GM21390 (cell line): ENCODE measurements at regions not wholly inside any gene's neighbourhood (a gene's known extent, or its start where the extent isn't known, plus 50 kb on each side); places are given as distances from the start of the nearest gene placed in this dataset.
"Not testable (repeated sequence)": the region's sequence is repeated elsewhere in the genome, so short reads cannot be mapped to it uniquely, and the experiment has no call there.

ENCODE experiments used
- ATAC-seq: cut with Tn5 transposase; IDR thresholded peaks from one replicate; pipeline ENCODE4 v1.9.1; 2021; ENCODE audit not compliant: unreplicated experiment

DNA sequence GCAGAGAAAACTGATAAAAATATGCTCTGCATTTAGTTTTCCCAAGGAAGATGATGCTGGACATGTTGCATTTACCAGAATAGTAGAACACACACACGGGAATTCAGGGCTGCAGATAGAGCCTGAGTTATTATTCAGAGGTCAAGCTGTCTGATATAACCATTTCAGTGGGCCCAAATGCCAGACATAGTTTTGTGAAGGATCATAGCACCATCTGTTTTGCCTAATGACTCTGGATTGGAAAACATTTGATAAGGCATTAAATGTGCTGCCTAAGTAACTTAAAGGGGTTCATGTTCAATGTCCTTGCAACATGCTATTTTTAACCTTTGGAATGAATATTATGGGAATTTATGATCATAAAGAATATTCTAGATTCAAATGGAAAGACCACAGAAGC, 666.2 kb downstream of the PRIM2 start:
- not testable (repeated sequence) for ATAC-seq

DNA sequence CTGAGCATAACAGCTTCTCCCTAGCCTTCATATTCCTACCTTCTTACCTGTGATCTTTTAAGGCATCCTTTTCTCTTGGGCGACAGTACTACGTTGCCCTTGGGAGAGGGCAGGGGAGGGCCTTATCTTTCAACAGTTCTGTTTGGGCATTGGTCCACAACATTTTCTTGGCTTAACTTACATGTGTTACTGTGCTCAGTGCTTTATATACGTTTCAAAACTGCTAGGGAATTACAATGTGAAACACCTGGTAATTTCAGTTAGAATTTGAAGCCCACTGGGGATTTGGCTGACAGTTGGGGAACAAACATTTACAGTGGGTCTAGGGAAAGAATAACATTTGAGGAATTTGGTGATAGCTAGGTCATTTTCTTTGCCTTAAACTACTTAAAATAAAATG, 667.1 kb downstream of the PRIM2 start:
- ATAC-seq = not testable (repeated sequence)

DNA sequence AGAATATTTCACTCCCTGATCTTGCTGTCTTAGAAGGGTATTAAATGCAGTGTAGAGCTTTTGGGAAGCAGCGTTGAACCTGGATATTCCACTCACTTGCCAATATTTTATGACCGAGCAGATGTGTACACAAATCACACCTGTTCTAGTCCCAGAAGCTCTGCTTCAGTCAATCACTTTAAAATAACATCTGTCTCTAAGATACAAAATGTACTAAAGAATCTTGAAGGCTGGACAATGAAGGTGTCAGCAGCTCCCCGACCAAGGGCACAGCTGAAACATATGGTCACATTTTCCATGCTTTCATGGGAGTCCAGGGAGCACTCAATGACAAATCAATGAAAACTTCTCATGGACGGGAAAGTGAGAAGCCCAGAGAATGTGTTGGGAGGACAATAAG, 668.3 kb downstream of the PRIM2 start:
- ATAC-seq = not testable (repeated sequence)

DNA sequence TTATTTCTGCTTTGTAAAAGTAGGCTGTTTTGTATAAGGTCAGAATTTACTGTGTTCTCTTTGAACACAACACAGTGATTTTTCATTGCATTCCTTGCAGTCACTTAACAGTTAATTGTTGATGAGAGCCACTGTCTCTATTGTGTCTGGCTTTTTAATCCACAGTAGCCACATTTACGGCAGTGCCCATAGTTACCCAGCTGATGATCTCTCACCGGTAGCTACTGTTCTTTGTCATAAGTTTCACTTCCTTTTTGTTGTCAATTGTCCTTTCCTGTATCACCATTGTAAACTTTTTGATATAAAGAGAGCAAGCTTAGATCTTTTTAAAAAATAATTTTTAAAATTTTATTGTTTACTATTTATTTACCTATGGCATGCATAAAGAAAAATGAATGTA, 669.2 kb downstream of the PRIM2 start:
- ATAC-seq = peak; percentile 100

DNA sequence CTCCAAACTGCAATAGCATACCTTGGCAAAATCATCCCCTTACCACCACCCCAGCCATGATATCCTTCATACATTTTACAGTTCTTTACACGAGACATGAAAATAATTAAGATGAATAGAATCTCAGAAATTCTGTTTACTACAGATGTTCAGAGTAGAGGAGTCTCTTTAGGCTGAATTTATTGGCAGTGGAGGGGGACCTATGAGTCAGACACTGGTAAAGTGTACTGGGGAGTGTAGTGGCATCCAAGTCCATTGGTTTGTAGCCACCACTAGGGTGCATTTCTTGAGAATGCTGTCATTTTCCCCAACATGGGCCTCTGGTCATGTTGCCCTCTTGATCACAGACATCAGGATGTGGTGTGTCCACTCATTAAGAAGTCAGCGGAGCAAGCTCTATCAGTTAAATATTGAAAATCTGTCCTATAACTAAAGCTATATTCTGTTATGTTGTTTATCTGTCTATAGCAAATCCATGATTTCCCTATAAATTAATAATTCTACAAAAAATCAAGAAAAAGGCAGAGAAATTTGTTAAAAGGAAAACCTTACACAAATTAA, 672.2 kb downstream of the PRIM2 start:
- ATAC-seq = not testable (repeated sequence)

GRCh38 chr6:57998858-57999619, 681.6 kb downstream of the PRIM2 start:
- ATAC-seq = not testable (repeated sequence)

DNA sequence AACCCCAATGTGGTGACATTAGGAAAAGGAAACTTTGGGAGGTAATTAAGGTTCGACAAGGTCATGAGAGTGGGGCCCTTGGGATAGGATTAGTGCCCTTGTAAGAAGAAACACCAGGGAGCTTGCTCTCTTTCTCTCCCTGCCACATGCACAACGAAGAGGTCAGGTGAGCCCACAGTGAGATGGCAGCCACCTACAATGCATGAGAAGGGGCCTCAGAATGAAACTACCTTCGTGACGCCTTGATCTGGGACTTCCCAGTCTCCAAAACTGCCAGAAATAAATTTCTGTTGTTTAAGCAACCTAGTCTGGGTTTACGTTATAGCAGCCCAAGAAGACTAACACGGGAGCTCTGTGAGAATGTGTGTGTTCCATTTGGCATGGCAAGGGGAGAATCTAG, 682.8 kb downstream of the PRIM2 start:
- ATAC-seq = not testable (repeated sequence)

DNA sequence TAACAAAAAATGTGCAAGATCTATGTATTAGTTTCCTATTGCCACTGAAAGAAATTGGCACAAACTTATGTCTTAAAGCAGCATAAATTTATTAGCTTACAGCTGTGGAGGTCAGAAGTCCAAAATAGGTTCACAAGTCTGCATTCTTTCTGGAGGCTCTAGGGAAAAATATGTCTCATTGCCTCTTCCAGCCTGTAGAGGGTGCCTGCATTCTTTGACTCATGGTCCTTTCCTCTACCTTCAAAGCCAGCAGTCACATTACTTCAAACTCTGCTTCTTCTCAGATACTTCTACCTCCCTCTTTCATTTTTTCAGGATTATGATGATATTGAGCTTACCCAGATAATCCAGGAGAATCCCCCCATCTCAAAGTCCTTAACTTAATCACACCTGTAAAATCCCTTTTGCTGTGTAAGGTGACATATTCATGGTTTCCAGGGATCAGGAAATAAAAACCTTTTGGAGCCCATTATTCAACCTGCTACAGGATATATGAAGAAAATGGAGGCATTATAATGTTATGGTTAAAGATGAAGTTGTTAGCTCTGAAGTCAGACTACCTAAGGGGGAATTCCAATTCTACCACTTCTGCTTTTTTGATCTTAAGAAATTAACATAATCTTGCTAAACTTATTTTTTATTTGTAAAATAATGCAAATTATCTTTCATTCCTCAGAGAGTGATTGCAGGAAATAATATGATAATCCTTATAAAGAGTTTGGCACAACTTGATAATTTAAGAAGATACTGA, 686.2 kb downstream of the PRIM2 start:
- not testable (repeated sequence) for ATAC-seq

- ATAC-seq = not testable (repeated sequence)
Observed at GRCh38 chr6:58007334-58008000, 690.0 kb downstream of the PRIM2 start.

GRCh38 chr6:58008001-58008335, 690.5 kb downstream of the PRIM2 start:
- not testable (repeated sequence) for ATAC-seq

DNA sequence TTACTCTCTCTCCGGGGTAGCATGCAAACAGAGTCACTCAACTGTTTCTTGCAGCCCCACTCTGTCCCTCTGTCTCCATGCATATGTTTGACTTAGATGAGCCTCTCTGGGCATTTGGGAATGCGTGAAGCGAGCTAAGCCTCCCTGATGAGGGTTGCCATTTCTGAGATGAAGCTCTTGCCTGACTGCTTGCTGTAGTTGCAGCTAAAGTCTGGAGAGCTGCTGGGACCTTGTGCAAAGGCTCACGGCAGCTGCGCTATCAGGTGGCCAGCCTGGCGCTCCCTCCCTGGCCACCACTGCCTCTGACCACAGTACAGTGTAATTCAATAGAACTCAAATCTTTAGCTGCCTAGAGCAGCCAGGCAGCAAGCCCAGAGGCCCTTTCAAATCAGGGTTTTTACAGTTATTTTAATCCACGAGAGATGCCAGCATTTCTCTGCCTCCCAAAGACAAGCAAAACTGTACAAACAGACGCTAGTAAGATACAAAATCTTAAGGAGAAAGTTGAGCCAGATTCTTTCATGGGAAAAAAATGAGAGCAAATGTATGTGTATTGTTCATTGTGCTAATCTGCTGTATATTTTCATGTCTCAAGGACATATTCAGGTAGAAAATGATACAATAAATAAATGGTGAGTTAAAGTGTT, 694.6 kb downstream of the PRIM2 start:
- not testable (repeated sequence) for ATAC-seq

DNA sequence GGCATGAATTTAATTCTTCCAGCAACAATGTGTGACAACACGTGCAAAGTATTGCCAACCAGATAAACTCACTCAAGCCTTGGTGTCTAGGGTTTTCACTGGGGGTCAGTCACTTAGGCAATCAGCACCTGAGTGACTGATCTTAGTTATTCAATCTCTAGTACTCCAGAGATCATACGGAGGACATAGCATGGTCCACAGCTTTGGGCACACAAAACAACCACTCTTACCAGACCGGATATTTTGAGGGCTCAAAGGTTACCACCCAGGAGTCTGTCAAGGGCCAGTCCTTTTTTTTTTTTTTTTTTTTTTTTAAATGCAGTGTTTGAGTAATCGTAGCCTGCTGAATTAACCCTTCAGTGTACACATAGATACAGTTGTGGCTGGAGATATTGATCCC, 699.2 kb downstream of the PRIM2 start:
- ATAC-seq = not testable (repeated sequence)

DNA sequence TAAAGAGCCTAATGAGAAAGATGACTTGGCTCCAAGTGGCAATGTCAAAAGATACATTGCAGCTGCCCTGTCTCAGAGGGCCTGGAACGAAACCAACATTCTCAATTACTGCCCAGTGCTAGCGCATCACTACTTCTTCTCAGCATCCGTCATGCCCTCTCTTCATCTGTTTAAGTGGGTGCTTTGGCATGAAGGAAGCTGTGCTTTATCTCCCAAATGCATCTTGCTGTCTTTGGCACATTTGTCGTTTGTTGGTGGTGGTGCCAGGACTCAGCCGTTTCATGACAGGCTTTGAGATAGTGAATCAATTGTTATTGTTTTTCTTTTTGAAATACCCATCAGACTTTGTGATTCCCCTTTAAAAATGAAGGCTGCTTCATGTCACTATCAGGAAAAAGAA, 710.8 kb downstream of the PRIM2 start:
- not testable (repeated sequence) for ATAC-seq

DNA sequence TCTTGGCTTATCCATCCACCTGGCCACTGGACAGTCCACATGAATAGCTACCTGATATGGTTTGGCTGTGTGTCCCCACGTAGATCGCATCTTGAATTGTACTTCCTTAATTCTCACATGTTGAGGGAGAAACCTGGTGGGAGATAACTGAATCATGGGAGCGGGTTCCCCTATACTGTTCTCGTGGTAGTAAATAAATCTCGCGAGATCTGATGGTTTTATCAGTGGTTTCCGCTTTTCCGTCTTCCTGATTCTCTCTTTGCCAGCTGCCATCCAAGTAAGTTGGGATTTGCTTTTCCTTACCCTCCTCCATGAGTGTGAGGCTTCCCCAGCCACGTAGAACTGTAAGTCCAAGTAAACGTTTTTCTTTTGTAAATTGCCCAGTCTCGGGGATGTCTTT, 720.8 kb downstream of the PRIM2 start:
- not testable (repeated sequence) for ATAC-seq

GRCh38 chr6:58046584-58046983, 729.2 kb downstream of the PRIM2 start:
- not testable (repeated sequence) for ATAC-seq

DNA sequence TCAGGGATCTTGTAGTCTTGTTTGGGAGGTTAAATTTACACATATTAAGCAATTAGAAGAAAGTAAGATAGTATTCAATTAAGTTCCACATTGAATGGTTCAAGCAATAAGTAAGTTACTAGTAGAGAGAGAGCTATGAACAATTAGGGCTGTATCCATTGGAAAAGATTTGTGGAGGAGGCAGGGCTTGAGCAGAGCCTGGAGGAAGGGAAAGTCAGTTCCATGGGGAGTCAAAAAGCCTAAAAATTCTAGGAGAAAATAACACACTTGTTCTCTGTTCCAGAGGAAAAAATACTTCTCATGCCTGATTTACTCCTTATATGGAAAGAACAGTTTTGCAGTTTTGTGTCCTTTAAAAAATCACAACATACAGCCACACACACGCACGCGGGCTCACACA, 730.0 kb downstream of the PRIM2 start:
- not testable (repeated sequence) for ATAC-seq

- ATAC-seq = not testable (repeated sequence)
Observed at GRCh38 chr6:58047865-58048264, 730.4 kb downstream of the PRIM2 start.

GRCh38 chr6:58055465-58056176, 738.2 kb downstream of the PRIM2 start:
- ATAC-seq = not testable (repeated sequence)

DNA sequence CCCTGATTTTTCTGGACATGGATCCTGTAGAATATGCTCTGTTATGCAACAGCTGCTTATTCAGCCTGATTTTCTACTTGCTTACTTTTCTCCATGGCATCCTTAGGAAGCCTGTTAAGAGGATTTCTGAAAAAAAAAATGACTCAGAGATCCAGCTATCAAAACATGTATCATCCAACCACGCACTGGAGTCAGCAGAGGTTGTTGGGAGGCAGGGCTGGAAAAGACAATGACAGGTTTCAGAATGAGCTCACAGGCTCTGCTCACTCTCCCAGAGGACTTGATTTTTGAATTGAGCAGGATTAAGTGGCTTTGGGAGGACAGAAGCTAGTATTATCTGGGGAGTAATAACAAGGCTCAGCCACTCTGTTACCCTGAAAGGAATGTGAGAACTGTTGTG, 742.3 kb downstream of the PRIM2 start:
- not testable (repeated sequence) for ATAC-seq

DNA sequence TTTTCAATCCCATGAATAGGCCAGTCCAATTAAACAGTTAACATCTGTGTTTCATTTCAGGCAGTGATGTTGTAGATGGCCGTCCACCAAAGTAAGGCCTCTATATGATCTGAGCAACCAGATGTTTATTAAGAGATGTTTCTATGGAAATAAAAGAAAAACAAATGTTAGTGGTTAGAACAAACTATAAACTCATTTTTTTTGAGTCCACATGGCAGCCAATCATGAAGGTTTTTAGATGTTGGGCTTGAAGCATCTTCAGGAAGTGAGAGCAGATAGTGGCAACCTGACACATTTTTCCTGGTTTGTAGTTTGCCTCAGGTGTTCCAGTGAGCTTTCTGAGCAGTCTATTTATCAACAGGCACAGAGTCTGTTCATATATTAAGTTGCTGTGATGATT, 746.1 kb downstream of the PRIM2 start:
- ATAC-seq = not testable (repeated sequence)
